NT2/D1 (cell line): ENCODE measurements at regions not wholly inside any gene's neighbourhood (a gene's known extent, or its start where the extent isn't known, plus 50 kb on each side); places are given as distances from the start of the nearest gene placed in this dataset.

Source experiments
- YY1 ChIP-seq: IDR thresholded peaks from 2 replicates; pipeline ENCODE4 v1.6.1; 2011; ENCODE audit not compliant: insufficient read length, insufficient read depth
- ZNF274 ChIP-seq: IDR thresholded peaks from 2 replicates; pipeline ENCODE4 v1.6.1; 2011; ENCODE audit warnings: mild to moderate bottlenecking, low read depth, low read length

GRCh38 chr4:60450054-60450453 lies 750.1 kb upstream of the ADGRL3 start:
- no peak for TF ChIP-seq ZNF274
- no peak for TF ChIP-seq YY1
